EH (cell line): ENCODE measurements at regions not wholly inside any gene's neighbourhood (a gene's known extent, or its start where the extent isn't known, plus 50 kb on each side); places are given as distances from the start of the nearest gene placed in this dataset.

ENCODE experiments used
- DNase-seq: peaks from one replicate; pipeline ENCODE4 v3.0.0-alpha.2; 2015; ENCODE audit warnings: low read depth

DNA sequence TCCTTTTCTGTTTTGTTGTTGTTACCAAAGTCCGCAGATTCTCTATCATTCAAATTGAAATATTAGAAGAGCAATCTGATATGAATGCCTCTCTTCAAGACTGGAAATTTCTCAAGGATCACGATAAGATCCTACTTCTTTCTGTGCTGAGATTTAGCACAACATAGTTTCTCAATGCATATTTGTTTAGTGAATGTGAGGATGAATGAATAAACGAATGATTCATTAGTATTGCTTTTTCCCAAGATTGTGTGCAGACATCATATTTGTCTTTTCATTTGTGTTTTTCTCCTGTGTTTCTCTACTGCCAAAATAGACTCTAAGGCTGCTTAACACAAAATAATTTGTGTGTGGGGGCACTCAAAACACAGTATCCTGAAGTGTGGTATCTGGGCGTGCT is 862.7 kb upstream of the MAP3K7 start:
- no peak for DNase-seq

DNA sequence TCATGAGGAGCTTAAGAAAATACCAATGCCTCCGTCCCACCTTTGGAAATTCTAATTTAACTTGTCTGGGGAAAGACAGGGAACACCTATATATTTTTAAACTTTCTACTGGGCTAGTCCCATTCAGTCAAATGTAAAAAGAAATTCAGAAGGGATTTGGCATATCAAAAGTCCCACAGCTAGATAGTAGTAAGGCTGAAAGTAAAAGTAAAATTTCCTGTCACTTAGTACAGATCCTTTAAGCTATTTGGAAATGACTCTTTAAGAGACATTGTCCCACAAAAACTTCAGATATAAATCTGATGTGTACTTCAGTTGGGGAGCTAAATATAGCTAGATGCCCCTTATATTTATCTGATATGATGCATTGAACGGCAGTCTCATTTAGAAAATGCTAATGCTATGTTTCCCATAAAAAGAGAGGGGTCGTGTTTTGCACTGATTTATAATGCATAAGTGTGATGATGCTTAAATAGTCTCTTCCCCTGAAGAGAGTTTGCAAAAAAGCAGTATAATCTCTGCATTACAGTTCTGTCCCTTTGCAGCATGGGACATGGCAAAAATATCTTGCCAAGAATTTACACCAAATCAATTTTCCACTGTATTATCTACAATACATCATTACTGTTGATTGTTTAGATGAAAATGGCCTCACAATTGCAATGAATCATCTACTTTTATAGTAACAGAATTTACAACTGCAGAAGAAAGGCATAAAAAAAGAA is 860.8 kb upstream of the MAP3K7 start:
- no peak for DNase-seq

DNA sequence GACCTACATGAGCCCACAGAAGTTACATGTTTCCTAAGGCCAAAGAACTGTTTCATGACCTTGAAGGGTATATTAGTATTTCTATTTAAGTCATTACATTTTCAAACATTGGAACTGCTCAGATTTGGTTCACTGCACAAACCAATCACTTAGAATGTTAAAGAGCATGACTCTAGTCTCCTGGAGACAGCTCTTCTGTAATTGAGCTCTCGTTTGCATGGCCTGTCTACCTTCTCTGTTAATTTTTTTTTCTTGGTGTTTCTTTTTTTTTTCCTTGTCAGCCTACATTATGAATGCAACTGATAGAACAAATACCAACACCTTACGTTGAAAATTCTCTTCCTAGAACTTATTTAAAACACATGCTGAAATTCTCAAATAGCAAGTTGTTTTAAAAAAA is 860.2 kb upstream of the MAP3K7 start:
- DNase-seq, result no peak

DNA sequence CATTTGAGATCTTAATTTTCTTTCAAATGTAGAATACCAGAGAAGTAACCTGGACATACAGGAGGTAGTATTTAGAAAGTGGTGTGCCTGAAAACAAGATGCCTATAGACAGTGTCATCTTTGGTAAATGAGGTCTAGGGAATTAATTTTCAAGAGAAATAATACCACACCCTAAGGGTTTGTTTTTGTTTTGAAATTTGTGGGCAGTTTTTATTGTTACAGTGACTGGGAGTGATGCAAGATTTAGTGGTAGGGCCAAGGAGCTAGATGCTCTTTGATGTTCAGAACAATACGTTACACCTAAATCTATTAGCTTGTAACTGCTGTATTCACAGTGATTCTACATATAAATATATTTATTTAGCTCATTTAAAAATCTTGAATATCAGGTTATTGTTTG is 856.5 kb upstream of the MAP3K7 start:
- DNase-seq, result no peak

DNA sequence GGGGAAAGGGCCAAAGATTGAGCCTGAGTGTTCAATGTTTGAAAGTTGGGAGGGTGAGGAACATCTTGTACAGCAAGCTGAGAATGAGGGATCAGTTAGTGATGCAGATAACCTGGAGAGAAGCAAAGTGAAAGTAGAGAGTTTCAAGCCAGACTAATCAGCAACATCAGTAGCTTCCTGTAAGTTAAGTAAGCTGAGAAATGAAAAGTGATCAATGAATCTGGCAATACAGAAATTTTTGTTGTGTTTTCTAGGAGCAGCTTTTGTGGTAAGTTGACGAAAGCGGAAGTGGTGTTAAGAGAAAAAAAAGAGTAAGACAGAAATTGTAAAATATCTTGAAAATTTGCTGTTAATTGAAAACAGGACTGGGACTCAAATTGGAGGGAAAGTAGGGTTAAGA is 855.5 kb upstream of the MAP3K7 start:
- DNase-seq, result no peak

DNA sequence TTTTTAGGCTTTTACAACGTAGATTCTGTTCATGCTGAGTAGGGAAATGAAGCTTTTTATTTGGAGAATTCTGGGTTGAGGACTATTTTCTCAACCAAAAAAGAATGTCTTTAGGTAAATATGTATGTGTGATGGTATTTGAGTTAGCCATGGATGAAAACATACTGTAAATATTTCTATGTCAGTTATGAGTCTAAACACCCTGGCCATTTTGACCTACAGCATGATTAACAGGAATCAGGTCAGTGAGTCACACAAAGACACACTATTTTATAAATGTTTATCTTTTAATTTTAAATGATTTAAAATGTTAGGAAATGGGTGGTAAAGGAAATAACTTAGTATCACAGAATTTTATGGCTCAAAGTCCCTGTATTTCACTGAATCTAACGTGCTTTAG is 851.7 kb upstream of the MAP3K7 start:
- DNase-seq, result no peak

DNA sequence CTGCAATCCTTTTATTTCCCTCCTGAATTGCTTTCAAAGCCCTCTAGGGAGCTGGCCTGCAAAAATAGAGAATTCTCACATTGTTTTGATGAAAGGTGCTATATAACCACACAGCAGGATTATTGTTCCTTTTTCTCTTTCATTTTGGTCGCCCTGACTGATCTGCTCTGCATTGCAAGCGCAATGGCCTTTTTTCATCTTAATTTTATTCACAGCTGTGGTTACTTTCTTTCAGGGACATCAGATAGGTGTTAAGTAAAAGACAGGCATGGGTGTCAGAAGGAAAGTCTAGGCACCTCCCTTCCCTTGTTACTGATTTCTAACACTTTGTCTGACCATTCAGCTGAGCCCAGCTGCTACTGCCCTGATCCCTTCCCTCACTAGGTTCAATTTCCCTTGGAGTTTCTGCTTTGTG is 850.5 kb upstream of the MAP3K7 start:
- no peak for DNase-seq

DNA sequence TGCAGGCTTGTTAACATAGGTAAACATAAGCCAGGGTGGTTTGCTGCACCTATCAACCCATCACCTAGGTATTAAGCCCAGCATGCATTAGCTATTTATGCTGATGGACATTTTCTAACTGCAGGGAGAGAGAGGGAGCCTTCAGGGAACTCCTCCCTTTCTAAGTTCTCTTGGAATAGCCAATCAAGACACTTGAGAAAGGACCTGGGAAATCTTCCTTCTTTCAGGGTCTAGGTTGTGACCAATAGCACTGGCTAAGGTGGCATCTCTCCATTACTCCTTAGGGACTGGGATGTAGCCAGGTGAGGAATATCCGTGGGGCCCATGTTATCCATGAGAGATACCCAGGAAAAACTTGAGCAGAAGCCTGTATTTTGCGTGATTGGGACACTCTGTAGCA is 849.6 kb upstream of the MAP3K7 start:
- DNase-seq, result no peak

DNA sequence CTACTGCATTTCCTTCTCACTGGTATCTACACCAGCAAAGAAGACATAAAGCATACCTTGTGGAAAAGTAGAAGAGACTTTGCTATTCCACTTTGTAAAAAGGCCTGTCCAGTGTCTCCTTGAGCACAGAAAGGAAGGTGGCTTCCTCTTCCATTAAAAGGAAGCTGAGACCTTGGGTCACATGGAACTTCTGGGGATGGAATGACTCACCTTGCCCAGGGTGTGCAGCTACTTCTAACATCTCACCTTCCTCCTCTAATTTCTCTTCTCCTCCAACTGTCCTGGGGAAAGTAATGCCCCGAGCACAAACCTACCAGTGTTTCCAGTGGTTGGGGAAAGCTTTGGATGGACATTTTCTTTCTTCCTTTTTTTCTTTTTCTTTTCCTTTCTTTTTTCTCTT is 848.8 kb upstream of the MAP3K7 start:
- DNase-seq, result no peak

- DNase-seq, result no peak
Observed at GRCh38 chr6:91434576-91434975, 847.7 kb upstream of the MAP3K7 start.

- no peak for DNase-seq
Observed at GRCh38 chr6:91433660-91434534, 847.0 kb upstream of the MAP3K7 start.

DNA sequence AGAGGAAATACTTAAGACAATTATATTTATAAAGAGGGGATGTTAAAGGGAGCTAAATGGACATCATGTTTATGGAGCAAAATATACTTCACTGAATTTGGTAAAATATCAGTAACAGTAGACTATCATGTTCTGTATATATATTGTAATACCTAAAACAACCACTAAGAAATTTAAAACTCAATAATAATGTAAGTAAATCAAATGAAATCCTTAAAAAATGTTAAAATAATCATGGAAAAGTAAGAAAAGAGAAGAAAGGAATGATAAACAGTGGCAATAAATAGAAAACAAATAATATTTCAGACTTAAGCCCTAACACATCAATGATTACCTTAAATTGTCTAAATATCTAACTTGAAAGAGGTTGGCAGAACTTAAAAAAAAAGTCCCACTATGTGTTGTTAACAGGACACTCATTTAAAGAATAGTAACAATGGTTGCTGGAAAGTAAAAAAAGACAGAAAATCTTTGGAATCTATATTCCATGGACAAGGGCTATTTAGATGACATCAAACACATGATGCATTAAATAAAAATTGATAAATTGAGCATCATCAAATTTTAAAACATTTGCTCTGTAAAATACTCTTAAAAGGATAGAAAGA is 842.2 kb upstream of the MAP3K7 start:
- DNase-seq, result no peak

- DNase-seq, result no peak
Observed at GRCh38 chr6:91428296-91428695, 841.4 kb upstream of the MAP3K7 start.

DNA sequence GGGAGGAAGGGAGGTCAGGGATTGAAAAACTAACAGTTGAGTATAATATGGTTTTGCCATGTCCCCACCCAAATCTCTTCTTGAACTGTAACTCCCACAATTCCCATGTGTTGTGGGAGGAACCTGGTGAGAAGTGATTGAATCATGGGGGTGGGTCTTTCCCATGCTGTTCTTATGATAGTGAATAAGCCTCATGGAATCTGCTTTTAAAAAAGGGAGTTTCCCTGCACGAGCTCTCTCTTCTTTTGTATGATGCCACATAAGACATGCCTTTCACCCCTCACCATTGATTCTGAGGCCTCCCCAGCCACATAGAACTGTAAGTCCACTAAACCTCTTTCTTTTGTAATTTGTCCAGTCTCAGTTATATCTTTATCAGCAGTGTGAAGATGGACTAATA is 833.4 kb upstream of the MAP3K7 start:
- no peak for DNase-seq

DNA sequence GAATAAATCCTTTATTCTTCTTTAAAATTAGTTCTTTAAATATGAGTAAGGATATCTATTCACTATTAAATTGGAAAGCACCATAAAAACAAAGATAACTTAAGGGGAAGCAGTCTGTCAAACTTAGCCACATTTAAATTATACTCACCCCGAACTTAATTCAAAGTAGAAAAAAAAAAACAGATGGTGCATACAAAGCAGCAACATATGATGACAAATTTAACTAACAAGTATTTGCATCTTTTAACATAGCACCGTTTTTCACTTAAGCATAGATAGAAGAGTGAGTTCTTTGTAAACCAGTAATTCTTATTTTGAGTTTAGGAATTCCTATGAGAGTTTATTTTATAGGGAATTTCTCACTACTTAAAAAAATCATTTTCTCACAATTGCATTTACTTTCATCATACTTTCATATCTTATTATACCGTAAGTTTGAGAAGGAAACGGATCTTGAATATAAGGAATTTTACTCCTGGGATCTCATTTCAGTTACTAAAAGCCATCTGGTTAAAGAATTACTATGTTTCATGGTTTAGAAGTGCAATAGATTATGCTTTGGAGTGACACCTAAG is 828.2 kb upstream of the MAP3K7 start:
- DNase-seq, result no peak

DNA sequence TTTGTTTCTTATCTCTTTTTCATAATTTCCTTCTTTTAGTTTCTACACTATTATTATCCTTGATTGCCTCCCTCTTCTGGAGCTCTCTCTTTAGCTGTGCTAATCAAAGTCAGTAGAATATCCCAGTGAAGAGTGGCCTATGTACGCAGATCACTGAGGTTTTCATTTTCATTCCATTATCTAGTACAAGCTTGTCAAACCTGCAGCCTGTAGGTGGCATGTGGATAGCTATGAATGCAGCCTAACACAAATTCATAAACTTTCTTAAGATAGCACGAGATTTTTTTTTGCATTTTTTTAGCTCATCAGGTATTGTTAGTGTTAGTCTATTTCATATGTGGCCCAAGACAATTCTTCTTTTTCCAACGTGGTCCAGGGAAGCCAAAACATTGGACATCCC is 825.7 kb upstream of the MAP3K7 start:
- no peak for DNase-seq

DNA sequence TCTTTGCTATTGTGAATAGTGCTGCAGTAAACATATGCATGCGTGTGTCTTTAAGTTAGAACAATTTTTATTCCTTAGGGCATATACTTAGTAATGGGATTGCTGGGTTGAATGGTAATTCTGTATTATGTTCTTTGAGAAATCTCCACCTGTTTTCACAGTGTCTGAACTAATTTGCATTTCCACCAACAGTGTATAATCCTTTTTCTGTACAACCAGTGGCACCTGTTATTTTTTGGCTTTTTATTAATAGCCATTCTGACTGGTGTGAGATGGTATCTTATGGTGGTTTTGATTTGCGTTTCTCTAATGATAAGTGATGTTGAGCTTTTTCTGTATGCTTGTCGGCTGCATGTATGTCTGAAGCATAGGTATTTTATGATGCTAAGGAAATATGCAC is 820.8 kb upstream of the MAP3K7 start:
- no peak for DNase-seq

DNA sequence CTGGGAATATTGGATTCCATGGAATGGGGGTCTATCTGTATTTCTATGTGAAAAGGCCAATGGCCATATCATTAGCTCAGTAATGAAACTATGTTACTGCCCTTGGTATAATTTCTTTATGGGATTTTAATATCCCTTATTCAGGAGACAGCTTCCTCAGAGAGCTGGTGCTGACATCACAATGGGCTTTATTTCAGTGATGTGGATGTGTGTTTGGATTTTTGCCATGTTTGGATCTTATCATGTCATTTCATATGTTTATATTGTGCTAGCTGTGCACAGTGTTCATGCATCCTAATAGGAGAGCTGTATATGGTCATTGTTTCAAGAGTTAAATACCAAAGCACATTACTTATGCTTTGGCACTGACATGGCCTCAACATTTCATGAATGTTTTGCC is 806.1 kb upstream of the MAP3K7 start:
- DNase-seq, result no peak

GRCh38 chr6:91387290-91388059 is 800.6 kb upstream of the MAP3K7 start:
- DNase-seq, result no peak

GRCh38 chr6:91386204-91386603 is 799.3 kb upstream of the MAP3K7 start:
- DNase-seq, result no peak

DNA sequence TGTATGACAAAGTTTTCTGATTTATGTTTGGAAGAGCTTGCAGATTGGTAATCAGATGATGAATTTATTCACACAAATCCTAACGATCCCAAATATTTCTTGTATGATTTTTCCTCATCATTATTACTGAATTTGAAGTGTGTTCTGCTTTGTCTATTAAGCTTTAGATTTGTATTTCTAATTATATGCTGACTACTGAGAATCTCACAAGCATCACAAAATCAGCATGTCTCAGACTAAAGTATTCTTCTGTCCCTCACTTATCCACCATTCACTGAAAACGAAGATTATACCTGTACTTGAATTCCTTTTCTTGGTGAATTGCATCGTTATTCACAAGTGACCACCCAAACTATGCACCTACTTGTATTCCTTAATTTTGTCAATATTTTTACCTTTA is 796.3 kb upstream of the MAP3K7 start:
- DNase-seq, result no peak

GRCh38 chr6:91376686-91377085 is 789.8 kb upstream of the MAP3K7 start:
- no peak for DNase-seq
